ENCODE measurements at regions not wholly inside any gene's neighbourhood (a gene's known extent, or its start where the extent isn't known, plus 50 kb on each side); places are given as distances from the start of the nearest gene placed in this dataset.
A peak's percentile ranks its signal among the peaks of the same experiment; 100 is the strongest.

- no peak overlapping the region for H3K4me3 ChIP-seq (replicated peaks; ENCODE audit: insufficient read depth, low read length)
- no peak overlapping the region for H3K27ac ChIP-seq (replicated peaks)
- DNase-seq (ENCODE audit: low read depth in 1 of 2, low spot score in 1 of 2), result no peak
- TF ChIP-seq POLR2AphosphoS5 (IDR thresholded peaks at IDR 0.05; ENCODE audit: low read depth), result no peak
- peak; percentile 33; the same call in 1 of the 2 replicates for TF ChIP-seq SPI1 (IDR thresholded peaks at IDR 0.05; ENCODE audit: borderline replicate concordance, low read depth)
- H3K27me3 ChIP-seq (ENCODE audit: insufficient read depth, poor library complexity, severe bottlenecking), result no peaks in the 10 kb centered on the region
These were observed 345.5 kb upstream of the MAP3K7 start for GRCh38 chr6:90932351-90932750.

- Histone ChIP-seq H3K27me3 (ENCODE audit: insufficient read depth, poor library complexity, severe bottlenecking) (no peaks in the 10 kb centered on the region), H3K4me3 (replicated peaks; ENCODE audit: insufficient read depth, low read length) (no peak overlapping the region), H3K27ac (replicated peaks) (no peak overlapping the region)
- DNase-seq (ENCODE audit: low read depth in 1 of 2, low spot score in 1 of 2), result no peak
- TF ChIP-seq CTCF (IDR thresholded peaks at IDR 0.05; ENCODE audit: insufficient read depth, low read length) (no peak), GABPA (IDR thresholded peaks at IDR 0.05; ENCODE audit: low read depth) (no peak), SPI1 (IDR thresholded peaks at IDR 0.05; ENCODE audit: borderline replicate concordance, low read depth) (no peak), POLR2AphosphoS5 (IDR thresholded peaks at IDR 0.05; ENCODE audit: low read depth) (no peak)
- TF ChIP-seq, protein P1, sequence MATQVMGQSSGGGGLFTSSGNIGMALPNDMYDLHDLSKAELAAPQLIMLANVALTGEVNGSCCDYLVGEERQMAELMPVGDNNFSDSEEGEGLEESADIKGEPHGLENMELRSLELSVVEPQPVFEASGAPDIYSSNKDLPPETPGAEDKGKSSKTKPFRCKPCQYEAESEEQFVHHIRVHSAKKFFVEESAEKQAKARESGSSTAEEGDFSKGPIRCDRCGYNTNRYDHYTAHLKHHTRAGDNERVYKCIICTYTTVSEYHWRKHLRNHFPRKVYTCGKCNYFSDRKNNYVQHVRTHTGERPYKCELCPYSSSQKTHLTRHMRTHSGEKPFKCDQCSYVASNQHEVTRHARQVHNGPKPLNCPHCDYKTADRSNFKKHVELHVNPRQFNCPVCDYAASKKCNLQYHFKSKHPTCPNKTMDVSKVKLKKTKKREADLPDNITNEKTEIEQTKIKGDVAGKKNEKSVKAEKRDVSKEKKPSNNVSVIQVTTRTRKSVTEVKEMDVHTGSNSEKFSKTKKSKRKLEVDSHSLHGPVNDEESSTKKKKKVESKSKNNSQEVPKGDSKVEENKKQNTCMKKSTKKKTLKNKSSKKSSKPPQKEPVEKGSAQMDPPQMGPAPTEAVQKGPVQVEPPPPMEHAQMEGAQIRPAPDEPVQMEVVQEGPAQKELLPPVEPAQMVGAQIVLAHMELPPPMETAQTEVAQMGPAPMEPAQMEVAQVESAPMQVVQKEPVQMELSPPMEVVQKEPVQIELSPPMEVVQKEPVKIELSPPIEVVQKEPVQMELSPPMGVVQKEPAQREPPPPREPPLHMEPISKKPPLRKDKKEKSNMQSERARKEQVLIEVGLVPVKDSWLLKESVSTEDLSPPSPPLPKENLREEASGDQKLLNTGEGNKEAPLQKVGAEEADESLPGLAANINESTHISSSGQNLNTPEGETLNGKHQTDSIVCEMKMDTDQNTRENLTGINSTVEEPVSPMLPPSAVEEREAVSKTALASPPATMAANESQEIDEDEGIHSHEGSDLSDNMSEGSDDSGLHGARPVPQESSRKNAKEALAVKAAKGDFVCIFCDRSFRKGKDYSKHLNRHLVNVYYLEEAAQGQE (IDR thresholded peaks at IDR 0.05; ENCODE audit: insufficient replicate concordance, low read depth), result no peak
These were observed 341.2 kb upstream of the MAP3K7 start for GRCh38 chr6:90928051-90928450.

DNA sequence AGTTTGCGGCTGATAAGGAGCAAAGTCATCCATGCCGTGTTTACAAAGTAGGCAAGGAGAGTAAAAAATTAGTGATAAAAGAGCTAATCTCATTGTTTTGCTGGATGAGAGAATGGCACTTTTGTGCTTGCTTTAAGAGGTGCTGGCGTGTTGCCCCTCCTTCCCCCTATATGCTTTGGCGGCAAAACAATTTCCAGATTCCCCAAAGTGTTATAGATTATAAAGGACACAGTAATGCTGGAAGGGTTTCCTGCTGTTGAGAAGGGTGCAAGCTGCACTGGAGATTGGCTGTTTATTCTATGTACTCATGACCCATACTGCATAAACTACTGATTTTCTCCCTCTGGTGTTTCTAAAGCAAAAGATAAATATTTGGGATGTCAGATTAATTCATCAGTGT lies 338.9 kb upstream of the MAP3K7 start:
- H3K27me3 ChIP-seq (ENCODE audit: insufficient read depth, poor library complexity, severe bottlenecking), result no peaks in the 10 kb centered on the region
- no peak for DNase-seq (ENCODE audit: low read depth in 1 of 2, low spot score in 1 of 2)

More for the DNA sequence above, 338.9 kb upstream of the MAP3K7 start:
- no peak overlapping the region for H3K27ac ChIP-seq (replicated peaks)
- no peak overlapping the region for H3K4me3 ChIP-seq (replicated peaks; ENCODE audit: insufficient read depth, low read length)
- TF ChIP-seq GABPA (IDR thresholded peaks at IDR 0.05; ENCODE audit: low read depth), result no peak
- no peak for TF ChIP-seq CTCF (IDR thresholded peaks at IDR 0.05; ENCODE audit: insufficient read depth, low read length)
- no peak for TF ChIP-seq POLR2AphosphoS5 (IDR thresholded peaks at IDR 0.05; ENCODE audit: low read depth)
- TF ChIP-seq SPI1 (IDR thresholded peaks at IDR 0.05; ENCODE audit: borderline replicate concordance, low read depth), result no peak
- TF ChIP-seq, protein P1 (IDR thresholded peaks at IDR 0.05; ENCODE audit: insufficient replicate concordance, low read depth), result no peak
